GM21360 (cell line): ENCODE measurements at regions not wholly inside any gene's neighbourhood (a gene's known extent, or its start where the extent isn't known, plus 50 kb on each side); places are given as distances from the start of the nearest gene placed in this dataset.
"Not testable (repeated sequence)": the region's sequence is repeated elsewhere in the genome, so short reads cannot be mapped to it uniquely, and the experiment has no call there.

Experiments used
- ATAC-seq: cut with Tn5 transposase; IDR thresholded peaks from one replicate; pipeline ENCODE4 v1.9.1; 2021; ENCODE audit warnings: mild to moderate bottlenecking, moderate library complexity; ENCODE audit not compliant: unreplicated experiment

- no peak for ATAC-seq
Measured at GRCh38 chr4:156336511-156336910, 382.8 kb upstream of the CTSO start.

DNA sequence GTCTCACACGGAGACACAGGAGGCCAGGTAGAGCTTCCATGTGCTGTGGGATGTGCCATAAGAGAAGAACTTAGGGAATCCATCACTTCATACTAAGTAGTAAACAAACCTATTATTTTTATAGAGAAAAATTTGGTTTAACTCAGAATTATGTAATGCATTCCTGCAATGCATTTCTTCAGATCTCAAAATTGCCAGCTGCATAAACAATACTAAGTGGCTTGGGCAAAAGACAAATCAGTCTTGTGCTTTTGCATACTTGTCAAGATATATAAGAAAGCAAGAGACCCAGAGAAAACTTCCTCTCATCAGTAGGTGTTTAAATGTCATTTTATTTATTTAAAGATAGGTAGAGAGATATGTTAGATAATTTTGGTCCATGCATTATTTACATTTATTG lies 382.1 kb upstream of the CTSO start:
- no peak for ATAC-seq

GRCh38 chr4:156330436-156331031 lies 376.9 kb upstream of the CTSO start:
- ATAC-seq: no peak

DNA sequence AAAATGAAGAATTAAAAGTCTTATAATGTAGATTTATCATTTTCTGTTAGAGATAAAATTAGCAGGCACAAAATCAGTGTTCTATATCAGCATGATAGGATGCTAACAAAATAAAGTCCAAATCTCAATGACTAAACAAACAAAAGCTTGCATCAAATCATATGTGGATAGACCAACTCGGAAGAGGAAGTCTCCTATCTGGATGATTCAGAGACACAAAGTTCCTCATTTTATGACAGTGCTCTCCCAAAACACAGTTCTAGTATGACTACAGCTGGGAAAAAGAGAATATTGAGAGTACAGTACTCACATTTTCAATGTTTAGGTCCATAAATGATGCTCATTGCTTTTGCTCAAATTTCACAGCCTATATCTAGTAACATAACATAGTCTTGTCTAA lies 376.1 kb upstream of the CTSO start:
- no peak for ATAC-seq

- no peak for ATAC-seq
Measured at GRCh38 chr4:156328882-156329281, 375.2 kb upstream of the CTSO start.

DNA sequence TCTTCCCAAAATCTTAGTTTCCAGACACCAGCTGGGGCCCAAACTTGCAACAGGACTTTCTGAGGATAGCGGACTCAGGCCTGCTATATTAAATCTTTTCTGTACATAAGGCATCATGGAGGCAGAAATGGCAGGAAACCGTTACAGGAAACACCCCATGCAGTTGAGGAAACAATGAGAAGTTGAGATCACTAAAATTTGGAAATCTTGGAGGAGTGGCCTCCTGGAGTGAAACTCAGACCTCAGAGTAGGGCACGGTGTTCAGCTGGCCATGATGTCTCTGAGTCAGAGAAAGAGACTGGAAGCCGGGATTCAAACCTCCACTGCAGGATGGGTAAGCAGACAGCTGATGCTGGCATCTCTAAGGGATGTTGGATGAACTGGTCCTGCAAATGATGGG lies 372.6 kb upstream of the CTSO start:
- no peak for ATAC-seq

GRCh38 chr4:156322592-156322991 lies 368.9 kb upstream of the CTSO start:
- ATAC-seq: no peak

DNA sequence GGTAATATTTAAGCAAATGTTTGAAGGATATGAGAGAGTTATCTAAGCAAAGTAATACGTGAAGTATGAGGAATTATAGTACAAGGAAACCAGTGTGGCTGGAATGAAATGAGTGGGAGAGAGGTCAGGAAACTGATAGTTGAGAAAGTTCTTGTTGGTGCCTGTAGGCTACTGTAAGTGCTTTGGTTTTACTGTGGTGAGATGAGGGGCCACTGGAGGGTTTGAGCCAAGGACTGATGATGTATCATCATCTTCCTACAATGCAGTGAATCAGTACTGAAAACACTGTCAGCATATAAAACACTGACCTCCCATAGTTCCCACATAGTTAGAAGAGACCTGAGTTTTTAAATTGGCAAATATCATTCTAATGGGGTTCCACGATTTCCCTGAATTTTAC lies 367.5 kb upstream of the CTSO start:
- ATAC-seq: no peak

GRCh38 chr4:156313497-156313896 lies 359.8 kb upstream of the CTSO start:
- ATAC-seq: no peak

DNA sequence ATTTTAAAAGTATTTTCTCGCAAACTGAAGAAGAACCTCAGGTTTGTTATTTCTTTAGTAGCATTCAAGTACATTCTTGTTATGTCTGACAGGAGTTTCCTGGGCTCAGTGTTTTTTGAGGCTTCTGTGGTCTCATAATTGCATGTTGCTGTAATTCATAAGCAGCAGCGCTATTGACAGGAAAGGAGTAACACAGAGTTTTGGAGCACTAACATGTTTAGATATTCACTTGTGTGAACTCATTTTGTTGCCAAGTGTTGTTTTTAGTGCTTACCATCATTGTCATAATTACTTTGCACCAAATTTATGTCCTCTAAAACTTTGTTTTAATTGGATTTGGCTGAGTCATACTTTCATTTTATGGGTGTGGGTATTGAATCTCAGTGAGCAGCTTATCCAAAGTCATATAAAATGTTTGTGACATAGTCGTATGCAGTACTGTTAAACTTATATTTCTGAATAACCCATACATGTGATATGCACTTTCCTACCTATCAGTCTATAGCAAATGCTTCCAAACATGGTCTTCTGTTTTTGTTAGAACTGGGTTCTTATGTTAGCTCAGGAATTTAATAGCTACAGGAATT lies 358.7 kb upstream of the CTSO start:
- ATAC-seq: no peak

DNA sequence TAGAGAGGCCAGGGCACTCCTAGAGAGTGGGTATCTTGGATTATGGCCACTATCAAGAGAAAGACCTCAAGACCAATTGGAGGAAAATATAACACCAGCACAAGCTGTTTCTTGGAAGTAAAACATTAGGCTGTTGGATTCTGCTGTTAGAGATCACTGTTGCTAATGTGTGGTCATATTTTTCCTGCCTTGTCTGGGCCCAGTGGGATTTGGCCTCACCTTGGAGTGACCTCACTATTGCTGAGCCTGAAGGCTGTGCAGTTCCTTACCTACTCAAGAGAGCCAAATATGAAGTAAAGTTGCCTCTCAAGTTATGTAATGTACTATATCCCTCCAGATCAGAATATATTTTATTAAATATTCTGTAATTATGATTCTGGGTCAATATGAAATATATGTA lies 355.4 kb upstream of the CTSO start:
- ATAC-seq: no peak

GRCh38 chr4:156303708-156304107 lies 350.0 kb upstream of the CTSO start:
- no peak for ATAC-seq

GRCh38 chr4:156298230-156298629 lies 344.6 kb upstream of the CTSO start:
- no peak for ATAC-seq

- ATAC-seq: no peak
Measured at GRCh38 chr4:156295676-156296195, 342.1 kb upstream of the CTSO start.

GRCh38 chr4:156294577-156294976 lies 340.9 kb upstream of the CTSO start:
- ATAC-seq: no peak

GRCh38 chr4:156293657-156294297 lies 340.1 kb upstream of the CTSO start:
- ATAC-seq: no peak

DNA sequence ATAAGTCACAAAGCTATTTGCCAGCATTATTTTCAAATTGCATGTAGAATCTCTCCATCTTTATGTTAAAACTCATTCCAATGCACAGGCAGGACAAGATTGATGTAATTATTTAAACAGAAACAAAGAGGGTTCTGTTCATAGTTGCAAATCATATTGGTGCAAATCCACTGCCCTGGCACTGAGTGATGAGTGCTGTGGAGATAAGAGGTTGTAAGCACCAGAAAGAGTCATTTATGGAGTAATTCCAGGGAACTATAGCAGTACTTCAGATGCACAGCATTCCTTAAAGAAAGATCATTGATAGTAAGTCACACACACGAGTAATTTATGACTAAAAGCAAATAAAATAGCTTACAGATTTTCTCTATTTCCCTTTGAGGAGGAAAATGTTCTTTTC lies 337.7 kb upstream of the CTSO start:
- no peak for ATAC-seq

GRCh38 chr4:156290811-156291210 lies 337.1 kb upstream of the CTSO start:
- ATAC-seq: no peak

DNA sequence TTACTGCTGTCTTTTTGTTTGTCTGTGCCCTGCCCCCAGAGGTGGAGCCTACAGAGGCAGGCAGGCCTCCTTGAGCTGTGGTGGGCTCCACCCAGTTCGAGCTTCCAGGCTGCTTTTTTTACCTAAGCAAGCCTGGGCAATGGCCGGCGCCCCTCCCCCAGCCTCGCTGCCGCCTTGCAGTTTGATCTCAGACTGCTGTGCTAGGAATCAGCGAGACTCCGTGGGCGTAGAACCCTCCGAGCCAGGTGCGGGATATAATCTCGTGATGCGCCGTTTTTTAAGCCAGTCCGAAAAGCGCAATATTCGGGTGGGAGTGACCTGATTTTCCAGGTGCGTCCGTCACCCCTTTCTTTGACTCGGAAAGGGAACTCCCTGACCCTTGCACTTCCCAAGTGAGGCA lies 336.4 kb upstream of the CTSO start:
- ATAC-seq: not testable (repeated sequence)

DNA sequence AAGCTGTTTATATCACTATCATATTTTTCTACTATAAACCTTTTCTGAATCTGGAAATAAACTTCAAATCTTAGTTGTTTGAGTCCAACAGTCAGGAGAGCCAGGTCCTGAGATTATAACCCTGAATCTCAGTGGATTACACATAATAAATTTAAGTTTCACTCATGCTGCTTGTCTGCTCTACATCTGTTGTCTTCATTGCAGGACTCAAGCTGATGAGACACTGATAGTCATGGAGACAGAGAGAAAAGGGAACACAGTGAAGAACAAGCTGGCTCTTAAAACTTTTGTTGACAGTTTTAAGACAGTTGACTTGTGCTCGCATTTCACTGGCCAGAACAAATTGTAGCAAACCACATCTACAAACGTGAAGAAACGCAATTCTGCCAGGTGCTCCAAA lies 327.0 kb upstream of the CTSO start:
- no peak for ATAC-seq

- no peak for ATAC-seq
Measured at GRCh38 chr4:156265407-156265806, 311.7 kb upstream of the CTSO start.

- ATAC-seq: no peak
Measured at GRCh38 chr4:156261230-156261629, 307.6 kb upstream of the CTSO start.
